ENCODE measurements at regions not wholly inside any gene's neighbourhood (a gene's known extent, or its start where the extent isn't known, plus 50 kb on each side); places are given as distances from the start of the nearest gene placed in this dataset.

GRCh38 chr16:35221482-35222185, 1762.2 kb downstream of the TP53TG3F start:
- no peaks in the 10 kb centered on the region for H3K36me3 ChIP-seq (ENCODE audit: insufficient read depth, low read length)
- no peak overlapping the region for H3K9ac ChIP-seq (ENCODE audit: low read depth, low read length)
- H3K27ac ChIP-seq (ENCODE audit: low read depth, low read length): no peak overlapping the region
- H3K4me1 ChIP-seq (ENCODE audit: insufficient read depth, low read length): no peaks in the 10 kb centered on the region
- H3K27me3 ChIP-seq (ENCODE audit: insufficient read depth, low read length): no peaks in the 10 kb centered on the region
- H3K4me3 ChIP-seq (ENCODE audit: low read length): no peak overlapping the region
- 89% methylated on average over 32 of the region's 32 CpGs for WGBS
- peaks cover 73% of the 10 kb centered on the region for H3K9me3 ChIP-seq (ENCODE audit: insufficient read depth, low read depth, low read length)

- Histone ChIP-seq H3K4me1 (ENCODE audit: insufficient read depth, low read length) (no peaks in the 10 kb centered on the region), H3K27me3 (ENCODE audit: insufficient read depth, low read length) (no peaks in the 10 kb centered on the region), H3K4me3 (ENCODE audit: low read length) (no peak overlapping the region), H3K36me3 (ENCODE audit: insufficient read depth, low read length) (no peaks in the 10 kb centered on the region), H3K27ac (ENCODE audit: low read depth, low read length) (no peak overlapping the region), H3K9me3 (ENCODE audit: insufficient read depth, low read depth, low read length) (peaks cover 79% of the 10 kb centered on the region), H3K9ac (ENCODE audit: low read depth, low read length) (no peak overlapping the region)
- 79% methylated on average over 2 of the region's 2 CpGs for WGBS
Observed at GRCh38 chr16:35234679-35235078, 1775.3 kb downstream of the TP53TG3F start.

GRCh38 chr16:35239561-35239960, 1780.1 kb downstream of the TP53TG3F start:
- no peak overlapping the region for H3K9ac ChIP-seq (ENCODE audit: low read depth, low read length)
- no peaks in the 10 kb centered on the region for H3K4me1 ChIP-seq (ENCODE audit: insufficient read depth, low read length)
- H3K27ac ChIP-seq (ENCODE audit: low read depth, low read length): no peak overlapping the region
- 86% methylated on average over 3 of the region's 3 CpGs for WGBS
- H3K9me3 ChIP-seq (ENCODE audit: insufficient read depth, low read depth, low read length): peaks cover 98% of the 10 kb centered on the region
- H3K27me3 ChIP-seq (ENCODE audit: insufficient read depth, low read length): no peaks in the 10 kb centered on the region
- no peak overlapping the region for H3K4me3 ChIP-seq (ENCODE audit: low read length)
- H3K36me3 ChIP-seq (ENCODE audit: insufficient read depth, low read length): no peaks in the 10 kb centered on the region

- WGBS: no CpG with 5 or more reads among the region's 1 CpG
Observed at GRCh38 chr16:35249051-35249450, 1789.6 kb downstream of the TP53TG3F start.

GRCh38 chr16:35252356-35252936, 1793.0 kb downstream of the TP53TG3F start:
- H3K27ac ChIP-seq (ENCODE audit: low read depth, low read length): no peak overlapping the region
- no peak overlapping the region for H3K4me3 ChIP-seq (ENCODE audit: low read length)
- no peaks in the 10 kb centered on the region for H3K4me1 ChIP-seq (ENCODE audit: insufficient read depth, low read length)
- H3K27me3 ChIP-seq (ENCODE audit: insufficient read depth, low read length): no peaks in the 10 kb centered on the region
- no peak overlapping the region for H3K9ac ChIP-seq (ENCODE audit: low read depth, low read length)
- peaks cover 88% of the 10 kb centered on the region for H3K9me3 ChIP-seq (ENCODE audit: insufficient read depth, low read depth, low read length)
- H3K36me3 ChIP-seq (ENCODE audit: insufficient read depth, low read length): no peaks in the 10 kb centered on the region
- 69% methylated on average over 1 of the region's 4 CpGs for WGBS

More at GRCh38 chr16:35249051-35249450, 1789.6 kb downstream of the TP53TG3F start:
- Histone ChIP-seq H3K4me3 (ENCODE audit: low read length) (no peak overlapping the region), H3K9me3 (ENCODE audit: insufficient read depth, low read depth, low read length) (peaks cover 88% of the 10 kb centered on the region), H3K27ac (ENCODE audit: low read depth, low read length) (no peak overlapping the region), H3K36me3 (ENCODE audit: insufficient read depth, low read length) (no peaks in the 10 kb centered on the region), H3K27me3 (ENCODE audit: insufficient read depth, low read length) (no peaks in the 10 kb centered on the region), H3K4me1 (ENCODE audit: insufficient read depth, low read length) (no peaks in the 10 kb centered on the region), H3K9ac (ENCODE audit: low read depth, low read length) (no peak overlapping the region)

- Histone ChIP-seq H3K27ac (ENCODE audit: low read depth, low read length) (no peak overlapping the region), H3K9ac (ENCODE audit: low read depth, low read length) (no peak overlapping the region), H3K27me3 (ENCODE audit: insufficient read depth, low read length) (no peaks in the 10 kb centered on the region), H3K4me1 (ENCODE audit: insufficient read depth, low read length) (no peaks in the 10 kb centered on the region), H3K9me3 (ENCODE audit: insufficient read depth, low read depth, low read length) (peaks cover 90% of the 10 kb centered on the region), H3K36me3 (ENCODE audit: insufficient read depth, low read length) (no peaks in the 10 kb centered on the region), H3K4me3 (ENCODE audit: low read length) (no peak overlapping the region)
- WGBS: 92% methylated on average over 33 of the region's 33 CpGs
Observed at GRCh38 chr16:35255186-35255803, 1795.9 kb downstream of the TP53TG3F start.

GRCh38 chr16:35255816-35256215, 1796.4 kb downstream of the TP53TG3F start:
- WGBS: 88% methylated on average over 10 of the region's 11 CpGs
- no peak overlapping the region for H3K4me3 ChIP-seq (ENCODE audit: low read length)

GRCh38 chr16:35258381-35258780, 1799.0 kb downstream of the TP53TG3F start:
- Histone ChIP-seq H3K27me3 (ENCODE audit: insufficient read depth, low read length) (no peaks in the 10 kb centered on the region), H3K4me1 (ENCODE audit: insufficient read depth, low read length) (no peaks in the 10 kb centered on the region), H3K9me3 (ENCODE audit: insufficient read depth, low read depth, low read length) (peaks cover 97% of the 10 kb centered on the region), H3K9ac (ENCODE audit: low read depth, low read length) (no peak overlapping the region), H3K36me3 (ENCODE audit: insufficient read depth, low read length) (no peaks in the 10 kb centered on the region), H3K4me3 (ENCODE audit: low read length) (no peak overlapping the region), H3K27ac (ENCODE audit: low read depth, low read length) (no peak overlapping the region)
- WGBS: 78% methylated on average over 9 of the region's 9 CpGs

More at GRCh38 chr16:35255816-35256215, 1796.4 kb downstream of the TP53TG3F start:
- H3K9me3 ChIP-seq (ENCODE audit: insufficient read depth, low read depth, low read length): peaks cover 92% of the 10 kb centered on the region
- no peak overlapping the region for H3K27ac ChIP-seq (ENCODE audit: low read depth, low read length)
- H3K36me3 ChIP-seq (ENCODE audit: insufficient read depth, low read length): no peaks in the 10 kb centered on the region
- H3K4me1 ChIP-seq (ENCODE audit: insufficient read depth, low read length): no peaks in the 10 kb centered on the region
- no peak overlapping the region for H3K9ac ChIP-seq (ENCODE audit: low read depth, low read length)
- H3K27me3 ChIP-seq (ENCODE audit: insufficient read depth, low read length): no peaks in the 10 kb centered on the region

- Histone ChIP-seq H3K36me3 (ENCODE audit: insufficient read depth, low read length) (no peaks in the 10 kb centered on the region), H3K27me3 (ENCODE audit: insufficient read depth, low read length) (no peaks in the 10 kb centered on the region)
Observed at GRCh38 chr16:35295856-35296255, 1836.4 kb downstream of the TP53TG3F start.

GRCh38 chr16:35296962-35297653, 1837.7 kb downstream of the TP53TG3F start:
- Histone ChIP-seq H3K9ac (ENCODE audit: low read depth, low read length) (no peak overlapping the region), H3K4me1 (ENCODE audit: insufficient read depth, low read length) (no peaks in the 10 kb centered on the region), H3K9me3 (ENCODE audit: insufficient read depth, low read depth, low read length) (peaks cover 88% of the 10 kb centered on the region), H3K36me3 (ENCODE audit: insufficient read depth, low read length) (no peaks in the 10 kb centered on the region), H3K4me3 (ENCODE audit: low read length) (no peak overlapping the region), H3K27ac (ENCODE audit: low read depth, low read length) (no peak overlapping the region), H3K27me3 (ENCODE audit: insufficient read depth, low read length) (no peaks in the 10 kb centered on the region)
- WGBS: 80% methylated on average over 2 of the region's 2 CpGs

More at GRCh38 chr16:35295856-35296255, 1836.4 kb downstream of the TP53TG3F start:
- Histone ChIP-seq H3K4me1 (ENCODE audit: insufficient read depth, low read length) (no peaks in the 10 kb centered on the region), H3K27ac (ENCODE audit: low read depth, low read length) (no peak overlapping the region), H3K4me3 (ENCODE audit: low read length) (no peak overlapping the region), H3K9me3 (ENCODE audit: insufficient read depth, low read depth, low read length) (peaks cover 78% of the 10 kb centered on the region), H3K9ac (ENCODE audit: low read depth, low read length) (no peak overlapping the region)
- WGBS: 68% methylated on average over 3 of the region's 3 CpGs
